ENCODE measurements at regions not wholly inside any gene's neighbourhood (a gene's known extent, or its start where the extent isn't known, plus 50 kb on each side); places are given as distances from the start of the nearest gene placed in this dataset.

GRCh38 chr19:32174386-32175113, 170.9 kb upstream of the ZNF507 start:
- CTCF ChIA-PET, result no interaction called here
- POLR2A ChIA-PET, result no interaction called here

GRCh38 chr19:32176591-32176990, 168.8 kb upstream of the ZNF507 start:
- POLR2A ChIA-PET, result no interaction called here
- CTCF ChIA-PET, result no interaction called here

GRCh38 chr19:32177686-32178085, 167.7 kb upstream of the ZNF507 start:
- CTCF ChIA-PET, result interaction anchor here (1.7 kb wide), 1 partner anchor 25 kb away, joined by 3 read pairs; no protein-coding TSS in a partner anchor

GRCh38 chr19:32178401-32178800, 167.0 kb upstream of the ZNF507 start:
- ChIA-PET CTCF (interaction anchor here (1.7 kb wide), 1 partner anchor 26 kb away, joined by 3 read pairs; no protein-coding TSS in a partner anchor), POLR2A (no interaction called here)

More at GRCh38 chr19:32177686-32178085, 167.7 kb upstream of the ZNF507 start:
- POLR2A ChIA-PET, result no interaction called here

- CTCF ChIA-PET, result interaction anchor here (1.7 kb wide), 1 partner anchor 26 kb away, joined by 3 read pairs; no protein-coding TSS in a partner anchor
Measured at GRCh38 chr19:32178956-32179355, 166.5 kb upstream of the ZNF507 start.

GRCh38 chr19:32181216-32181920, 164.0 kb upstream of the ZNF507 start:
- CTCF ChIA-PET, result no interaction called here
- POLR2A ChIA-PET, result no interaction called here

More at GRCh38 chr19:32178956-32179355, 166.5 kb upstream of the ZNF507 start:
- POLR2A ChIA-PET, result no interaction called here

- POLR2A ChIA-PET, result no interaction called here
- CTCF ChIA-PET, result interaction anchor here (1.1 kb wide), 1 partner anchor 38 kb away, joined by 3 read pairs; no protein-coding TSS in a partner anchor
Measured at GRCh38 chr19:32186542-32187330, 158.7 kb upstream of the ZNF507 start.

GRCh38 chr19:32188921-32189320, 156.5 kb upstream of the ZNF507 start:
- ChIA-PET POLR2A (no interaction called here), CTCF (no interaction called here)

GRCh38 chr19:32189956-32190706, 155.3 kb upstream of the ZNF507 start:
- POLR2A ChIA-PET, result no interaction called here
- CTCF ChIA-PET, result interaction anchor here (0.6 kb wide), 1 partner anchor 162 kb away, joined by 4 read pairs; no protein-coding TSS in a partner anchor

GRCh38 chr19:32191921-32192320, 153.5 kb upstream of the ZNF507 start:
- ChIA-PET CTCF (no interaction called here), POLR2A (no interaction called here)

- POLR2A ChIA-PET, result no interaction called here
Measured at GRCh38 chr19:32195706-32196610, 149.5 kb upstream of the ZNF507 start.

GRCh38 chr19:32196690-32197420, 148.6 kb upstream of the ZNF507 start:
- POLR2A ChIA-PET, result no interaction called here

More at GRCh38 chr19:32195706-32196610, 149.5 kb upstream of the ZNF507 start:
- CTCF ChIA-PET, result interaction anchor here (1.0 kb wide), 1 partner anchor 29 kb away, joined by 3 read pairs; no protein-coding TSS in a partner anchor

GRCh38 chr19:32197896-32198882, 147.2 kb upstream of the ZNF507 start:
- POLR2A ChIA-PET, result interaction anchor here (0.6 kb wide), 1 partner anchor 9 kb away, joined by 3 read pairs; no protein-coding TSS in a partner anchor
- CTCF ChIA-PET, result no interaction called here

More at GRCh38 chr19:32196690-32197420, 148.6 kb upstream of the ZNF507 start:
- CTCF ChIA-PET, result interaction anchor here (1.0 kb wide), 1 partner anchor 28 kb away, joined by 3 read pairs; no protein-coding TSS in a partner anchor

- ChIA-PET CTCF (no interaction called here), POLR2A (no interaction called here)
Measured at GRCh38 chr19:32199501-32200040, 145.8 kb upstream of the ZNF507 start.

GRCh38 chr19:32200312-32201038, 144.9 kb upstream of the ZNF507 start:
- CTCF ChIA-PET, result no interaction called here

GRCh38 chr19:32201211-32201610, 144.2 kb upstream of the ZNF507 start:
- ChIA-PET CTCF (no interaction called here), POLR2A (no interaction called here)

More at GRCh38 chr19:32200312-32201038, 144.9 kb upstream of the ZNF507 start:
- POLR2A ChIA-PET, result no interaction called here
